Mesendoderm (in vitro differentiated cells): ENCODE measurements at regions not wholly inside any gene's neighbourhood (a gene's known extent, or its start where the extent isn't known, plus 50 kb on each side); places are given as distances from the start of the nearest gene placed in this dataset.

ENCODE experiments used
- DNase-seq: peaks from one replicate; pipeline ENCODE4 v3.0.0; 2013
- H2AK5ac ChIP-seq: 2 replicates; pipeline ENCODE4 v1.6.1; 2013; ENCODE audit warnings: low read length, inconsistent platforms
- H2BK120ac ChIP-seq: 2 replicates; pipeline ENCODE4 v1.6.1; 2013; ENCODE audit warnings: low read depth, mild to moderate bottlenecking, low read length, moderate library complexity, mixed read lengths
- H2BK15ac ChIP-seq: replicated peaks from 2 replicates; pipeline ENCODE4 v1.6.1; 2013; ENCODE audit warnings: low read depth, mild to moderate bottlenecking, moderate library complexity
- H2BK5ac ChIP-seq: 2 replicates; pipeline ENCODE4 v1.6.1; 2013; ENCODE audit warnings: low read length, inconsistent platforms
- H3K18ac ChIP-seq: 2 replicates; pipeline ENCODE4 v1.6.1; 2013; ENCODE audit warnings: mild to moderate bottlenecking, low read length, mixed read lengths
- H3K23ac ChIP-seq: one replicate; pipeline ENCODE4 v1.6.1; 2013; ENCODE audit warnings: low read length
- H3K27ac ChIP-seq: 2 replicates; pipeline ENCODE4 v1.5.1; 2013; ENCODE audit warnings: low read depth, mild to moderate bottlenecking, inconsistent platforms, low read length, moderate library complexity
- H3K27me3 ChIP-seq: 2 replicates; pipeline ENCODE4 v1.6.1; 2013; ENCODE audit warnings: low read length, control low read depth, mild to moderate bottlenecking, inconsistent platforms; ENCODE audit not compliant: insufficient read depth, poor library complexity
- H3K36me3 ChIP-seq: 2 replicates; pipeline ENCODE4 v1.6.1; 2013; ENCODE audit warnings: low read length, inconsistent platforms; ENCODE audit not compliant: control insufficient read depth, insufficient read depth
- H3K4ac ChIP-seq: one replicate; pipeline ENCODE4 v1.6.1; 2013; ENCODE audit warnings: low read depth, mild to moderate bottlenecking, low read length, moderate library complexity
- H3K4me1 ChIP-seq: 2 replicates; pipeline ENCODE4 v1.6.1; 2013; ENCODE audit warnings: low read depth, low read length, inconsistent platforms; ENCODE audit not compliant: control insufficient read depth
- H3K4me2 ChIP-seq: 2 replicates; pipeline ENCODE4 v1.6.1; 2013; ENCODE audit warnings: low read length
- H3K4me3 ChIP-seq: 2 replicates; pipeline ENCODE4 v1.5.1; 2013; ENCODE audit warnings: mild to moderate bottlenecking, low read length
- H3K56ac ChIP-seq: one replicate; pipeline ENCODE4 v1.6.1; 2013; ENCODE audit warnings: low read length
- H3K79me1 ChIP-seq: 2 replicates; pipeline ENCODE4 v1.6.1; 2013; ENCODE audit warnings: low read length, inconsistent platforms
- H3K79me2 ChIP-seq: 2 replicates; pipeline ENCODE4 v1.6.1; 2013; ENCODE audit warnings: mild to moderate bottlenecking, low read length; ENCODE audit not compliant: control insufficient read depth, insufficient read depth
- H3K9ac ChIP-seq: 2 replicates; pipeline ENCODE4 v1.6.1; 2013; ENCODE audit warnings: low read length, inconsistent platforms
- H4K5ac ChIP-seq: one replicate; pipeline ENCODE4 v1.6.1; 2013; ENCODE audit warnings: low read length
- H4K8ac ChIP-seq: one replicate; pipeline ENCODE4 v1.6.1; 2013; ENCODE audit warnings: low read depth, mild to moderate bottlenecking, control low read depth, low read length, moderate library complexity
- WGBS: extraction: QIAGEN DNeasy Blood & Tissue Kit; methylation state at CpG from one replicate; pipeline ENCODE4 v1.1.7; 2013; ENCODE audit warnings: low lambda C conversion rate, missing lambda C conversion rate; ENCODE audit not compliant: insufficient coverage; ENCODE audit errors: extremely low coverage; 5-methylcytosine and 5-hydroxymethylcytosine counted together

DNA sequence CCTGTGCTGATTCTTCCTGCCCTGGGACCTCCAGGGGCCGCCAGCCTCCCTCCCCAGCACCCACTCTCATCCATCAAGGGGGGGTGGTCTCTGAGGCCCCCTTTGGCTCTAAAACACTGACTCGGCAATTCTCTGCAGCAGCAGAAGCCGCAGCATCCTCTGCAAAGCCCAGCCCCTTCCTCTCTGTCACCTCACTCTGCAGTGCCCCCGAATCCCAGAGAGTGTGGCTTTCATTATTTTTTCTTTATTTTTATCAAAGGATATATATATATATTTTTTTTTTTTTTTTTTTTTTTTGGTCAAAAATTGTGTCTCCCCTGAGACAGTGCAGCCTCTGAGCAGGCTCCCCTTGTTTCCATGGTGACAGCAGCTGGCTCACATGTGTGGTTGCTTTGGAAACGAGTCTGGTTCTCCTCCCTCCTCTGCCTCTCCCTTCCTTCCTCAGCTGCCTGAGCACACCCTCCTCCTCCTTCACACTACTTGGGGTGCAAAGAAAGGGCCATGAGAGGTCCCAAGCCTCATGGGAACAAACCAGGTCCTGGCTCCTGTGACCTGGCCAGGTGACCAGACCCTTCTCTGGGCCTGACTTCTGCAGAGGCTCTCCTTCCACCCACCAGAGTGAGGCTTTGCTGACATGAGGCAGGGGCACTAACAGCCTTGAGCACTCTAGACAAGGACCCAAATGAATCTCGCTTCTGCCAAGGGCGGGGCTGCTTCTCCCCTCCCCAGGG, 100.5 kb downstream of the LRRC74A start:
- no peak for DNase-seq
- H3K4me3 ChIP-seq, result no peak overlapping the region
- no peaks in the 10 kb centered on the region for H3K36me3 ChIP-seq

DNA sequence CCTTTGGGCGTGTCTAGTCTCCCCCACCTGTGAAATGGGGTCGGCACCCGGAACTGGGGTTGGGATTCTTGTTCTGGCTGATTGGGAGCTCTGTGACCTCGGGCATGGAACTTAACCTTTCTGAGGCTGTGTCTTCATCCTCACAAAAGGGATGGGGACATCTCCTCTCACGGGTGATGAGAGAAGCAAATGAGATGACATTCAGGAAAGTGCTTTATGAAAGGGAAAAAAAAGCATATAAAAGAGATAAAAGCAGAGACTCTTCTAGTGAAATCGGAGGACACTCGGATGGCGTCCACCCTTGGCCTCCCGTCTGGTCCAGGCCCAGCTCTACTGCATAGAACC, 98.9 kb downstream of the LRRC74A start:
- Histone ChIP-seq H3K9ac (peak overlapping the region; percentile 34), H3K27ac (no peak overlapping the region), H2BK5ac (no peak overlapping the region), H3K4ac (no peak overlapping the region), H2BK120ac (no peak overlapping the region), H3K79me1 (no peaks in the 10 kb centered on the region), H4K8ac (no peak overlapping the region), H2BK15ac (peak overlapping the region; percentile 6), H4K5ac (no peak overlapping the region), H3K56ac (peak overlapping the region; percentile 81), H3K36me3 (no peaks in the 10 kb centered on the region), H3K79me2 (no peaks in the 10 kb centered on the region), H3K27me3 (no peaks in the 10 kb centered on the region), H3K18ac (peak overlapping the region; percentile 21), H3K4me3 (no peak overlapping the region), H2AK5ac (no peak overlapping the region), H3K23ac (no peak overlapping the region), H3K4me2 (no peak overlapping the region), H3K4me1 (peaks cover 15% of the 10 kb centered on the region)
- WGBS, result no CpG with 5 or more reads among the region's 9 CpGs
- DNase-seq, result no peak

More for the DNA sequence above, 100.5 kb downstream of the LRRC74A start:
- Histone ChIP-seq H3K18ac (no peak overlapping the region), H3K56ac (no peak overlapping the region), H2BK5ac (no peak overlapping the region), H4K8ac (no peak overlapping the region), H3K79me1 (no peaks in the 10 kb centered on the region), H2AK5ac (no peak overlapping the region), H2BK120ac (no peak overlapping the region), H3K4me1 (peaks cover 12% of the 10 kb centered on the region), H3K27ac (no peak overlapping the region), H3K4ac (no peak overlapping the region), H3K27me3 (no peaks in the 10 kb centered on the region), H4K5ac (no peak overlapping the region), H3K79me2 (no peaks in the 10 kb centered on the region), H3K23ac (no peak overlapping the region), H2BK15ac (no peak overlapping the region), H3K9ac (no peak overlapping the region), H3K4me2 (no peak overlapping the region)
- no CpG with 5 or more reads among the region's 7 CpGs for WGBS

DNA sequence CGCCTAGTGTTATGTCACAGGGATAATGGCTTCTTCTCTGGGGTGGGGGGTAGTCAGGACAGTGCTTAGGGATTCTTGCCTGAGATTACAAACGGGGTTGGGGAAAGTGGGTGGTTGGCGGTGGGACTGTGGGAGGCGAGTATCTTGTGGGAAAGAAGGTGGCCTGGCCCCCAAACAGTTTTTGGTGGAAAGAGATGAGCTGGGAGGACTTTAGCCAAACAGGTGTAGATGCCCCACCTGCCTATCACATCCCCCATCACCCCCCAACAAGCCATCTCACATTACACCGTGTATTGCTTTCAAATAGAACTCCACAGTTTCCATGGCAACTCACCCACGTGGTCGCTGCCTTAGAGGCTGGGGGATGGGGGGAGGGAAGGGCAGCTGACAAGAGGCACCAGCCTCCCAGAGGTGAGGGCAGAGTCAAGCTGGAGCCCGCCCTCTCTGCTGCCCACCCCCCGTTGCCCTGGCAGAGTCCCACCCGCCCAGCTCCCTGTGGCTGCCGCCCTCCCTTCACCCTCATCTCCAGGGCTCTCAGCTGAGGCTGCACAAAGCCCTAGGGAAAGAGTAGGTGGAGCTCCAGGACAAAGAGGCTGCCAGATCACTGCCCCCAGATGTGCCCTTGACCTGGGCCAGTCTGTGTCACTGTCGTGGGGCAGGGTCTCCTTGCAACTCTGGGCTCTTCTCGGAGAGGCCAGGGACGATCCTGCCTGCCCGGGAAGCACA, 98.3 kb downstream of the LRRC74A start:
- Histone ChIP-seq H4K5ac (no peak overlapping the region), H3K4ac (no peak overlapping the region), H3K36me3 (no peaks in the 10 kb centered on the region), H4K8ac (no peak overlapping the region), H3K4me1 (peaks cover 16% of the 10 kb centered on the region), H2AK5ac (no peak overlapping the region), H3K79me1 (no peaks in the 10 kb centered on the region), H3K9ac (peak overlapping the region; percentile 34), H3K27ac (no peak overlapping the region), H3K27me3 (no peaks in the 10 kb centered on the region), H3K18ac (peak overlapping the region; percentile 21), H3K4me2 (peak overlapping the region; percentile 26), H2BK15ac (no peak overlapping the region), H3K79me2 (no peaks in the 10 kb centered on the region), H2BK5ac (no peak overlapping the region), H3K4me3 (no peak overlapping the region), H3K56ac (peak overlapping the region; percentile 81), H2BK120ac (no peak overlapping the region), H3K23ac (no peak overlapping the region)
- peak; percentile 97 for DNase-seq
- WGBS, result no CpG with 5 or more reads among the region's 15 CpGs

DNA sequence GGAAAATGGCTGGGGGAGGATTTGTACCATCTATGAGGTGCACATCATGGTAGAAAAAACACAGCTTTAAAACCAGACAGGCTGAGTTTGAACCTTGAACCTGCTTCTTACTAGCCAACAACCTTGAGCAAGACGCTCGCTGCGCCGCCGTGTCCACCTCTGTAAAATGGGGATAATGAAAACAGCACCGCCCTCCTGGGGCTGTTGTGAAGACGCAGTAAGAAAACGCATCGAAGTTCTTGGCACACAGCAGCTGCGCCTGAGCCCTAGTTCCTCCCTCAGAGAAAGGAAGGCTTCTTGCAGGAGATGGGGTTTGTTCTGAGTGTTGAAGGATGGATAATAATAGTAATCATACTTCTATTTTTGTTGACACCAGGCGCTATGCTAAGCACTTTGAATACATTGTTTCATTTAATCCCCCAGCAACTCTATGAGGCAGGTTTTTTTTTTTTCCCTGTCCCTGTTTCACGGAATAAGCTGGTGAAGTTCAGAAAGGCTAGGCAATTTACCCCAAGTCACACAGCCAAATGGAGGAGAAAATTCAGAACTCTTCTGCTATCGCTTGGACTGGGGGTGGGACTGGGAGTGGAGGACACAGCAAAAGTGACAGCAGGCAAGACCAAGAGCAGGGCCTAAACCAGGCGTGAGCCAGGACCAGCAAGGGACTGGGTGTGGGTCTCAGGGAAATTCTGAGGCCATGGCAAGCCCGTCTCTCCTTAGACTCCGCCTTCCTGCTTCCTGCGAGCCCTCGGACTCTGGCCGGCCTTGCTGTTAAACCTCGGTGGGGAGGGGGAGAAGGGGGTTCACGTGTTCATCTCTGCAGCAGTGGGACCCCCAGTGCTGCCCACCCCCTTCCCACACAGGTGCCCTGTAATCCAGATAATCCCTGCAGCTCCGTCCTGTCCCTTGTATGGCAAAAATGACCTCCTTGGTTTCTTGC, 97.5 kb downstream of the LRRC74A start:
- Histone ChIP-seq H3K4me3 (no peak overlapping the region), H3K4me2 (peak overlapping the region; percentile 26), H3K56ac (peak overlapping the region; percentile 74), H3K27me3 (no peaks in the 10 kb centered on the region), H3K4ac (peak overlapping the region; percentile 21), H2BK120ac (no peak overlapping the region), H3K18ac (no peak overlapping the region), H2AK5ac (no peak overlapping the region), H4K5ac (no peak overlapping the region), H3K36me3 (no peaks in the 10 kb centered on the region), H2BK15ac (no peak overlapping the region), H3K23ac (no peak overlapping the region), H3K27ac (no peak overlapping the region), H3K4me1 (peaks cover 22% of the 10 kb centered on the region), H2BK5ac (peak overlapping the region; percentile 57), H3K9ac (peak overlapping the region; percentile 12), H3K79me1 (no peaks in the 10 kb centered on the region), H3K79me2 (no peaks in the 10 kb centered on the region), H4K8ac (no peak overlapping the region)
- DNase-seq, result no peak
- no CpG with 5 or more reads among the region's 22 CpGs for WGBS

DNA sequence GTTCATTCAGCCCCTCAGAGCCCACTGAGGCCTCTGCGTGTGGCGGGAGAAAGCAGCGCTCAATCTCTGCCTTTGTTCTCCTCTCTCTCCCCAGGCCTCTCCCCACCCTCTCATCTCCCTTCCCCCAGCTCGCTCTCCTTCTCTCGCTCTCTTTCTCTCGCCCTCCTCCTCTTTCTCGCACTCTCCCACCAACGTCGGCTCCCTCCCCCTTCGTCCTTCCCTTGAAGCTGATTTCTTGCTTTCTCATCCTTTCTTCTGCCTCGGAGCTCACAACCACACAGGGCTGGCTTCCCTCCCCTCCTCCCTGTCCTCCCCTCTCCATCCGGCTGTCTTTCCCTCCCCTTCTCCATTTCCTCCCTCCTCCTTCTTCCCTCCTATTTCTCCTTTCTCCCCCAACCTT, 96.4 kb downstream of the LRRC74A start:
- 100% methylated on average over 5 of the region's 12 CpGs for WGBS
- H3K18ac ChIP-seq, result peak overlapping the region; percentile 2
- DNase-seq, result peak; percentile 73
- H3K4me1 ChIP-seq, result peaks cover 30% of the 10 kb centered on the region
- no peak overlapping the region for H3K4me3 ChIP-seq
- H2AK5ac ChIP-seq, result peak overlapping the region; percentile 60
- peak overlapping the region; percentile 15 for H3K56ac ChIP-seq
- no peak overlapping the region for H3K9ac ChIP-seq
- H4K5ac ChIP-seq, result no peak overlapping the region
- H3K4ac ChIP-seq, result no peak overlapping the region
- no peak overlapping the region for H3K27ac ChIP-seq
- no peaks in the 10 kb centered on the region for H3K36me3 ChIP-seq
- H2BK15ac ChIP-seq, result no peak overlapping the region
- H3K27me3 ChIP-seq, result no peaks in the 10 kb centered on the region
- no peak overlapping the region for H4K8ac ChIP-seq
- H3K23ac ChIP-seq, result peak overlapping the region; percentile 70
- H2BK5ac ChIP-seq, result peak overlapping the region; percentile 26
- H2BK120ac ChIP-seq, result no peak overlapping the region
- no peak overlapping the region for H3K4me2 ChIP-seq
- H3K79me2 ChIP-seq, result no peaks in the 10 kb centered on the region
- no peaks in the 10 kb centered on the region for H3K79me1 ChIP-seq
